ENCODE measurements at regions not wholly inside any gene's neighbourhood (a gene's known extent, or its start where the extent isn't known, plus 50 kb on each side); places are given as distances from the start of the nearest gene placed in this dataset.

DNA sequence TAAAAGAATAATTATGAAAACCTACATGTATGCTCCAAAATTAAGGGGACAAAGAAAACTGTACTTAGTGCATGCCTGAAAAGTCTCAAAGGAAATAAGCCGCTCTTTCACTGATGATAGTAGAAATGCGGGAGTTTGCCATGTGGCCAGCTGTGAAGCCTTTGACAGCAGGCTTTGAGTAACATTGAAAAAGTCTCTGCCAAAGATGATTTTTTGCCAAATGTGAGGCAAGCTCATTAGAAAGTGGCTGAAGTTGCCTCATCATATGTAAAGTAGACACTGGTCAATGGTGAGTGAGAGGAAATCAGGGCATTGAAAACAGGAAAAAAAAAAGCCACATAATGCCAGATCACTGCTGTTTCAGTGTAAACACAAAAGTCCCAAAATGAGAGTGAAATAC, 2360.1 kb downstream of the PCDH7 start:
- no peak for DNase-seq (ENCODE audit: low spot score)

DNA sequence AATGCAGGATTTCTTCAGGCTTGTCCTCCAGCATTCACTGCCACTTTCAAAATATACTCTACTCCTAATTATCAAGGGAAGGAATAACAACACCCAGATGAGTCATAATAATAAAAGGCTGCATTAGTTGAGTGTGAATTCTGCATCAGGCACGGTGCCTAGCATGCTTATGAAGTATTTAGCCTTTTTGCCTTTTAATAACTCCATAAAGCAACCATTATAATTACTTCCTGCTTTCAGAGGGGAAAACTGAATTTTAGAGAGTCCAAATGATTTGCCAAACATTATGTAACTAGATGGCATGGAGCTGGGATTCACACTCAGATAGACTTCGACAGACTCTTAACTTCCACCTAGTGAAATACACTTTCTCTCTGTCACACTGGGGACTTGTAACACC, 2365.5 kb downstream of the PCDH7 start:
- TF ChIP-seq, protein P1, sequence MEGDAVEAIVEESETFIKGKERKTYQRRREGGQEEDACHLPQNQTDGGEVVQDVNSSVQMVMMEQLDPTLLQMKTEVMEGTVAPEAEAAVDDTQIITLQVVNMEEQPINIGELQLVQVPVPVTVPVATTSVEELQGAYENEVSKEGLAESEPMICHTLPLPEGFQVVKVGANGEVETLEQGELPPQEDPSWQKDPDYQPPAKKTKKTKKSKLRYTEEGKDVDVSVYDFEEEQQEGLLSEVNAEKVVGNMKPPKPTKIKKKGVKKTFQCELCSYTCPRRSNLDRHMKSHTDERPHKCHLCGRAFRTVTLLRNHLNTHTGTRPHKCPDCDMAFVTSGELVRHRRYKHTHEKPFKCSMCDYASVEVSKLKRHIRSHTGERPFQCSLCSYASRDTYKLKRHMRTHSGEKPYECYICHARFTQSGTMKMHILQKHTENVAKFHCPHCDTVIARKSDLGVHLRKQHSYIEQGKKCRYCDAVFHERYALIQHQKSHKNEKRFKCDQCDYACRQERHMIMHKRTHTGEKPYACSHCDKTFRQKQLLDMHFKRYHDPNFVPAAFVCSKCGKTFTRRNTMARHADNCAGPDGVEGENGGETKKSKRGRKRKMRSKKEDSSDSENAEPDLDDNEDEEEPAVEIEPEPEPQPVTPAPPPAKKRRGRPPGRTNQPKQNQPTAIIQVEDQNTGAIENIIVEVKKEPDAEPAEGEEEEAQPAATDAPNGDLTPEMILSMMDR (IDR thresholded peaks at IDR 0.05) = no peak

More for the DNA sequence above, 2360.1 kb downstream of the PCDH7 start:
- H3K4me3 ChIP-seq = no peak overlapping the region
- TF ChIP-seq, protein P1 (IDR thresholded peaks at IDR 0.05) = no peak
- no peak overlapping the region for H3K27ac ChIP-seq

DNA sequence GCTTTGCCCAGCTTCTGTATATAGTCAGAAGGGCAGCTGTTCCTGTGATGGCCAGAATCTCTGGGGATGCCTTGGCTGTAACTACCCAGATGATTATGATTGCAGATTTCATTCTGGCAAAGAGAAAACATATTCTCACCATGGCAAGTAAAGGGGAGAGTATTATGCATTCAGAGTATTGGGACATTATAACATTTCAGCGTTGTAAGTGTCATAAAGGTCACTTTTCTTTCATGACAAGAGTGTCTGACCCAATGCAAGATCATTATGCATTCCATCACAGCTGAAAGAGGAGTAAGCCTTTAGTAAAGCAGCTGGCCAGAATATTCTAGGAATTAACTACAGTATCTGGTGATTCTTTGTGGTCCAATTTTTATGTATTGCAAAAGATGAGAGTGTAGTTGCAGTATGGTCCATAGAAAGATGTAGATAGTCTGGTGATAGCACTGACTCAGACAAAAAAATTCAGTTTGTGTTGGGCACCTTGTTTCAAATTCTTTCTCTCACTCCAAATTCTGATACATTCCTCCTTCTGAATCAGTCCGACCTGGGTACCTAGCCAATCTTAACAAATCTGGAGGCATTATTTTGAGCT, 2366.3 kb downstream of the PCDH7 start:
- TF ChIP-seq, protein P1 (IDR thresholded peaks at IDR 0.05) = no peak
- no peak for DNase-seq (ENCODE audit: low spot score)
- no peak overlapping the region for H3K4me3 ChIP-seq
- H3K27ac ChIP-seq = no peak overlapping the region

More for the DNA sequence above, 2365.5 kb downstream of the PCDH7 start:
- no peak overlapping the region for H3K4me3 ChIP-seq
- no peak overlapping the region for H3K27ac ChIP-seq
- DNase-seq (ENCODE audit: low spot score) = no peak

DNA sequence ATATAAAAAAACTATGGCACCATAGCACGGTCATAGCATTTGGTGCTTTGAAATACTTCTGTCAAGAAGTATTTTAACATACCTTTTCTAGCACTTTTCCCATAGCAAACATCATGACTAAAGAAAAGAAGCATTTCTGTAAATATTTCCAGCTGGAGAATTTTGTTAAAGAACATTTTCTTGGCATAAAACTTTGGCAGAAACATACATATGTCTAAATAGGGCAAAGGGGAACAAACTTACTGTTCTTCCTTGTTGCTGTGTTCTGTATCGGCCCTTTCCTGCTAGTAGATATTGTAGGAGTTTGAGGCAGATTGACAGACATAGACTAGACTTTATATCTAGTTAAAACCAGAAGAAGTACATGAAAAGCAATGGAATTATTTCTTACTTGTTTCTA, 2368.5 kb downstream of the PCDH7 start:
- Histone ChIP-seq H3K27ac (no peak overlapping the region), H3K4me3 (no peak overlapping the region)
- no peak for DNase-seq (ENCODE audit: low spot score)
- TF ChIP-seq, protein P1 (IDR thresholded peaks at IDR 0.05) = no peak

DNA sequence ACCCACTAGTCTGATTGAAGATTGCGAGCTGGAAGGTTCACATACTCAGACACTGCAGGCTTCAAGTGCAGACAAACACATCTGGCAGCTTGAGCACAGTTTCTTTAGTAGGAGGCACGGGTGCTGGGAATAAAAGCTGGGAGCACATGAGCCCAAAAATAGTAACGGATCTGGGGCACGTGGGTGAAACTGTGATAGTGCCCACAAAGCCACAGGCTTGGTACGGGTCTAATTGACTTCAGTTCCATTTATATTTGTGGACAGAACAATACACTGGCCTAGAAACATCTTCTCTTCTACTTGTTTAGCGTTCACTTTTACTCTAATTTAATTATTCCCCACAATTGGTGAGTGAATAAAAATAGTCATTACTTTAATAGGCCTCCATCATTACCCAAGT, 2370.7 kb downstream of the PCDH7 start:
- H3K27ac ChIP-seq = no peak overlapping the region
- DNase-seq (ENCODE audit: low spot score) = no peak
- H3K4me3 ChIP-seq = no peak overlapping the region
- TF ChIP-seq, protein P1 (IDR thresholded peaks at IDR 0.05) = no peak

DNA sequence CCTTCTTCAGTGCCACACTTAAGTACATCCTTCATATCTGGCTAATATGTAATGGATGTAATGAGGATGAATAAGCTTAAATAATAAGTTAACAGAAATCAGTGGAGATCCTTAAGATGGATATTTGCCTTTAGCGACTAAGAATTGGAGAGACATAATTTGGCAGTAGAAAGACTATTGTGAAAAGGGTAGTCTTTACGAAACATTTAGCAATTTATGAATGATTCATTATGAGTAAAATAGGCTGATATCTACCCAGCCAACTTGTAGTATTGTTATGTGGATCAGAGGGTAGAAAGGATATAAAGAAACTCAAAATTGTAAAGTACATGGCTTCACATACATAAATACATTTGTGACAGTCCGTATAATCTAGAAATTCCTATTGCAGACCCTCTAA, 2371.8 kb downstream of the PCDH7 start:
- H3K27ac ChIP-seq = no peak overlapping the region
- TF ChIP-seq, protein P1 (IDR thresholded peaks at IDR 0.05) = no peak

DNA sequence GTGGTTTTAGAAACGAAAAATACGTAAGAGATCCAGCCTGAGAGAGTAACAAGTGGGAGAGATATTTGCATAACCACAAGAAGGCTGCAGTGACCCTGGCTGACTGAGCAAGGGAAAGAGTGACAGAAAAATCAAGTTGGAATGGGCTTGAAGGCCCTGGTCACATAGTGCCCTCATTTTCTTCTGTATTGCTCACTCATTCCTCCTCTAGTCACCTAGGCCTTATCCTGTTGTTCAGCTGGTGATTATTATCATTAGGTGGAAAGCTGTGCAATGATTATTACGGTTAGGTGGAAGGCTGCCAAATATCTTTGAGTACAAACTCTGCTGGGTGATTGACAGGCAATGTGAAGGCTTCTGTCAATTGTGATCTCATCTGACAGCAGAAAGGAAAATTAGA, 2384.1 kb downstream of the PCDH7 start:
- H3K4me3 ChIP-seq = no peak overlapping the region

More for the DNA sequence above, 2371.8 kb downstream of the PCDH7 start:
- DNase-seq (ENCODE audit: low spot score) = no peak
- H3K4me3 ChIP-seq = no peak overlapping the region

More for the DNA sequence above, 2384.1 kb downstream of the PCDH7 start:
- no peak for DNase-seq (ENCODE audit: low spot score)
- TF ChIP-seq, protein P1 (IDR thresholded peaks at IDR 0.05) = no peak
- H3K27ac ChIP-seq = no peak overlapping the region
